ENCODE measurements at regions not wholly inside any gene's neighbourhood (a gene's known extent, or its start where the extent isn't known, plus 50 kb on each side); places are given as distances from the start of the nearest gene placed in this dataset.

GRCh38 chr7:15123901-15124300, 221.3 kb upstream of the DGKB start:
- ATAC-seq (no peak; the same call in 1 of the 2 replicates), DNase-seq (peak; percentile 46)
- Histone ChIP-seq H3K9me3 (ENCODE audit: low read length) (no peaks in the 10 kb centered on the region), H2AFZ (ENCODE audit: low read length) (no peak overlapping the region), H3K4me2 (ENCODE audit: low read length) (no peak overlapping the region), H3K9me2 (replicated peaks; ENCODE audit: low read length) (no peaks in the 10 kb centered on the region), H3K36me3 (ENCODE audit: low read depth, low read length) (no peaks in the 10 kb centered on the region), H3K9ac (ENCODE audit: low read length) (no peak overlapping the region), H3K27me3 (ENCODE audit: low read length) (no peaks in the 10 kb centered on the region), H3F3A (ENCODE audit: low read length, unreplicated experiment) (no peaks in the 10 kb centered on the region), H3K4me3 (ENCODE audit: low read length) (no peak overlapping the region), H3K4me1 (ENCODE audit: insufficient read depth, low read length) (no peaks in the 10 kb centered on the region), H3K79me2 (ENCODE audit: low read length) (no peaks in the 10 kb centered on the region), H4K20me1 (ENCODE audit: low read length) (no peaks in the 10 kb centered on the region), H3K27ac (ENCODE audit: low read length) (peak overlapping the region; percentile 26; the same call in 1 of the 2 replicates)
- BruUV-seq (replicated peaks), result no TSS peak
- TF ChIP-seq, protein P1, sequence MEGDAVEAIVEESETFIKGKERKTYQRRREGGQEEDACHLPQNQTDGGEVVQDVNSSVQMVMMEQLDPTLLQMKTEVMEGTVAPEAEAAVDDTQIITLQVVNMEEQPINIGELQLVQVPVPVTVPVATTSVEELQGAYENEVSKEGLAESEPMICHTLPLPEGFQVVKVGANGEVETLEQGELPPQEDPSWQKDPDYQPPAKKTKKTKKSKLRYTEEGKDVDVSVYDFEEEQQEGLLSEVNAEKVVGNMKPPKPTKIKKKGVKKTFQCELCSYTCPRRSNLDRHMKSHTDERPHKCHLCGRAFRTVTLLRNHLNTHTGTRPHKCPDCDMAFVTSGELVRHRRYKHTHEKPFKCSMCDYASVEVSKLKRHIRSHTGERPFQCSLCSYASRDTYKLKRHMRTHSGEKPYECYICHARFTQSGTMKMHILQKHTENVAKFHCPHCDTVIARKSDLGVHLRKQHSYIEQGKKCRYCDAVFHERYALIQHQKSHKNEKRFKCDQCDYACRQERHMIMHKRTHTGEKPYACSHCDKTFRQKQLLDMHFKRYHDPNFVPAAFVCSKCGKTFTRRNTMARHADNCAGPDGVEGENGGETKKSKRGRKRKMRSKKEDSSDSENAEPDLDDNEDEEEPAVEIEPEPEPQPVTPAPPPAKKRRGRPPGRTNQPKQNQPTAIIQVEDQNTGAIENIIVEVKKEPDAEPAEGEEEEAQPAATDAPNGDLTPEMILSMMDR (conservative IDR thresholded peaks at IDR 0.05; ENCODE audit: low read depth, low read length), result no peak
- TF ChIP-seq EZH2phosphoT487 (IDR thresholded peaks at IDR 0.05; ENCODE audit: borderline replicate concordance, low read length) (no peak), EZH2 (IDR thresholded peaks at IDR 0.05; ENCODE audit: low read length, unreplicated experiment) (no peak)
- ChIA-PET CTCF (interaction anchor here (0.5 kb wide), 1 partner anchor 204 kb away, joined by 3 read pairs; no protein-coding TSS in a partner anchor), POLR2A (ENCODE audit: unreplicated experiment) (no interaction called here)
- intact Hi-C loops (cut with micrococcal nuclease), result no loop called here

DNA sequence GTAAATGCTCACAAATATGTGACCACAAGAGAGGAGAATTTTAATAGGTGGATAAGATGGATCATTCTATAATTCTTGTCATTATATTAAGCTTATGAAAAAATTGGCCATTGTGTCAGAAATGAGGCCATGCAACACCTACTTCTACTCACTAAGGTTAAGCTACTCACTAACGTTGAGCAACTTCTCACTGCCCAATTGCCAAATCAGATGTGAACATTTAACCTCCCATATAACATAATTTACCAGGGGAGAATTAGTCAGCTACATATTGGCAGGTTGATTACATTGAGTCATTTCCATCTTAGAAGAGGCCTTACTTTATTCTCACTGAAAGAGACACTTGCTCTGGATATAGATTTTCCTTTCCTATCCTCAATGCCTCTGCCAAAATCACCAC, 211.2 kb upstream of the DGKB start:
- Histone ChIP-seq H3K27me3 (ENCODE audit: low read length) (no peaks in the 10 kb centered on the region), H3K9me2 (replicated peaks; ENCODE audit: low read length) (no peaks in the 10 kb centered on the region), H3K79me2 (ENCODE audit: low read length) (no peaks in the 10 kb centered on the region), H3K36me3 (ENCODE audit: low read depth, low read length) (no peaks in the 10 kb centered on the region), H4K20me1 (ENCODE audit: low read length) (no peaks in the 10 kb centered on the region), H3K4me3 (ENCODE audit: low read length) (no peak overlapping the region), H2AFZ (ENCODE audit: low read length) (no peak overlapping the region), H3F3A (ENCODE audit: low read length, unreplicated experiment) (no peaks in the 10 kb centered on the region), H3K27ac (ENCODE audit: low read length) (peak overlapping the region; percentile 27; the same call in 1 of the 2 replicates), H3K4me2 (ENCODE audit: low read length) (no peak overlapping the region), H3K9me3 (ENCODE audit: low read length) (no peaks in the 10 kb centered on the region), H3K4me1 (ENCODE audit: insufficient read depth, low read length) (peaks cover 4% of the 10 kb centered on the region; the same call in 1 of the 2 replicates), H3K9ac (ENCODE audit: low read length) (no peak overlapping the region)
- ATAC-seq, result peak; percentile 94
- intact Hi-C loops (cut with micrococcal nuclease), result no loop called here
- CTCF ChIA-PET, result no interaction called here
- no peak for TF ChIP-seq EZH2 (IDR thresholded peaks at IDR 0.05; ENCODE audit: low read length, unreplicated experiment)
- TF ChIP-seq EZH2phosphoT487 (IDR thresholded peaks at IDR 0.05; ENCODE audit: borderline replicate concordance, low read length), result no peak
- TF ChIP-seq, protein P1 (conservative IDR thresholded peaks at IDR 0.05; ENCODE audit: low read depth, low read length), result no peak
- POLR2A ChIA-PET (ENCODE audit: unreplicated experiment), result no interaction called here
- no TSS peak for BruUV-seq (replicated peaks)
- DNase-seq, result peak; percentile 77

GRCh38 chr7:15105711-15106110, 203.2 kb upstream of the DGKB start:
- no peak for ATAC-seq
- intact Hi-C loops (cut with micrococcal nuclease), result no loop called here
- POLR2A ChIA-PET (ENCODE audit: unreplicated experiment), result no interaction called here
- TF ChIP-seq, protein P1 (conservative IDR thresholded peaks at IDR 0.05; ENCODE audit: low read depth, low read length), result no peak
- TF ChIP-seq EZH2phosphoT487 (IDR thresholded peaks at IDR 0.05; ENCODE audit: borderline replicate concordance, low read length) (no peak), EZH2 (IDR thresholded peaks at IDR 0.05; ENCODE audit: low read length, unreplicated experiment) (no peak)
- H3K4me1 ChIP-seq (ENCODE audit: insufficient read depth, low read length), result no peaks in the 10 kb centered on the region
- no peaks in the 10 kb centered on the region for H3F3A ChIP-seq (ENCODE audit: low read length, unreplicated experiment)
- no peaks in the 10 kb centered on the region for H3K9me2 ChIP-seq (replicated peaks; ENCODE audit: low read length)
- no peak for DNase-seq
- H4K20me1 ChIP-seq (ENCODE audit: low read length), result no peaks in the 10 kb centered on the region
- H3K4me3 ChIP-seq (ENCODE audit: low read length), result no peak overlapping the region
- no peaks in the 10 kb centered on the region for H3K79me2 ChIP-seq (ENCODE audit: low read length)
- H3K27ac ChIP-seq (ENCODE audit: low read length), result no peak overlapping the region
- H3K27me3 ChIP-seq (ENCODE audit: low read length), result no peaks in the 10 kb centered on the region
- no peak overlapping the region for H3K9ac ChIP-seq (ENCODE audit: low read length)
- H2AFZ ChIP-seq (ENCODE audit: low read length), result no peak overlapping the region
- CTCF ChIA-PET, result no interaction called here
- no peaks in the 10 kb centered on the region for H3K36me3 ChIP-seq (ENCODE audit: low read depth, low read length)
- BruUV-seq (replicated peaks), result no TSS peak
- no peaks in the 10 kb centered on the region for H3K9me3 ChIP-seq (ENCODE audit: low read length)
- H3K4me2 ChIP-seq (ENCODE audit: low read length), result no peak overlapping the region
